NK-92 treated with Interleukin-12 subunit alpha and Interleukin-12 subunit beta, amount 100 ng/mL, for 24 hours (cell line): ENCODE measurements at regions not wholly inside any gene's neighbourhood (a gene's known extent, or its start where the extent isn't known, plus 50 kb on each side); places are given as distances from the start of the nearest gene placed in this dataset.

Experiments used
- DNase-seq: peaks from one replicate; lab custom pipeline; 2025; lab: John Stamatoyannopoulos, UW

DNA sequence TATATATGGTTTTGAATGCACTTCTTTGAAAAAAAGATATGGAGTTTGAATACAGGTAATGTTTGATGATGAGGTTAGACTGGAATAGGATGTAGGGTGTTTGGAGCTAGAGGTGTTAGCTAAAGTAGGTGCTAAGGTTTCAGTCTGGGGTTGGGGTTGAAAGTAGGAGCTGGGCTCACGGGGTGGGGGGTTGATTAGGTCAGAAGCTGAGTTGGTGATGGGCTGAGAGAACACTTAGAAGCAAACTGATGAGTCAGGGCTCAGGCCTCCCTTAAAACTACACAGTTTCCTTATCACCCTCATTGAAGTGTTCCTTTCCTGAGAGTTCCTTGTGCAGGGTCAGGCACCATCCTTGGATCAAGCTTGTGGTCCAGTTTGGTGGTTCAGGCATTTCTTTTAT, 308.8 kb upstream of the ADAMTS16 start:
- no peak for DNase-seq

DNA sequence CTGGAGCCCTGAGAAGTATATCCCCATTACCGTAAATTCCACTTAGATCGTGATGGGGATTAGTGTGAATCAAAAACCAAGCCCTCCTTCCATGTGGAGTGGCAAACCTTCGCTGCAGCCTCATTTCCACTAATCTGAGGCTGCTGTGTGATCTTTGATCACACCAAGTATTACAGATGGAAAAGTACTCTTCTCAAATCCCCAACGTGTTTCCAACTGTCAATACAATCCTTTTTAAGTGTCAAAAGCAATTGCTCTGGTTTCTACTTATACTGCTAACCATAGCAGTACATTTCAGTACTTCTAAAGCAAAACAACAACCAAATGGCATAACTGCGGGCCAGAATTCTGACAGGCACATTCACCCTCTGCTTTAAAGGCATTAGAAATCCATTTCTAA, 307.7 kb upstream of the ADAMTS16 start:
- DNase-seq = no peak

GRCh38 chr5:4833104-4833738, 306.9 kb upstream of the ADAMTS16 start:
- no peak for DNase-seq

- no peak for DNase-seq
These were observed 302.6 kb upstream of the ADAMTS16 start for GRCh38 chr5:4837489-4838058.

DNA sequence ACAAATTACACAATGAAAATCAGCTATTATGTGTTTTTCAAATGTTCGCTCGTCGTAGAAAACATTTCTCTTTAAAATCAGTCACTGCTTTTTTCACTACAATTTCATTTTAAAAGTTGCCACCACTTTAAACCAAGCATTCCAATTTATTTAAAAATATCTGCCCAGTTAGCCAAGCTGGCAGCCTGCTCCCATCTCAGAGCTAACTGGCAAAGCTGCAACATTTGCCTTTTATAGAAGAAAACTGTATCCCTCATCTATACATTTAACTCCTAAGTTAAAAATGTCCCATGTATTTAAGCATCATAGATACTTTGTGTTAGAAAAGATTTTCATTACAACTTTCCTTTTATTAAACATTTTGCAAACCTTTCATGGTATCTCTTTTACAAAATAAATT, 294.9 kb upstream of the ADAMTS16 start:
- no peak for DNase-seq

DNA sequence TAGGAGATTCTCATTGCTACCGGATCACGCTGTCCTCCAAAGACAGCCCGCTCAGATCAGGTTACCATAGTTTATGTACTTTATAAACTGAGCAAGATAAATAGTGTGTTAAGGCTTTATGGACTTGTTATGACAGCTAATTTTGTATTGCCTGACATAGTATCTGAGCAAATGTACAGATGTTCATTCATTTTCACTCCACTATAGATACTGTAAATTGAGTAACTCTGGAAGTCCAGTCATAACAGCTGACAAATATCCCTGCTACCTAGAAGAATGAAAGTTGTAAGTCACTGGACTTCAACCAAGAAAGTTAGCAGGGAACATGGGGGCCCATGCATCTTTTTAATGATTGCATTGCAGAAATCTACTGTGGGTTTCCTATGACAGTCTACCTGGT, 292.4 kb upstream of the ADAMTS16 start:
- no peak for DNase-seq

DNA sequence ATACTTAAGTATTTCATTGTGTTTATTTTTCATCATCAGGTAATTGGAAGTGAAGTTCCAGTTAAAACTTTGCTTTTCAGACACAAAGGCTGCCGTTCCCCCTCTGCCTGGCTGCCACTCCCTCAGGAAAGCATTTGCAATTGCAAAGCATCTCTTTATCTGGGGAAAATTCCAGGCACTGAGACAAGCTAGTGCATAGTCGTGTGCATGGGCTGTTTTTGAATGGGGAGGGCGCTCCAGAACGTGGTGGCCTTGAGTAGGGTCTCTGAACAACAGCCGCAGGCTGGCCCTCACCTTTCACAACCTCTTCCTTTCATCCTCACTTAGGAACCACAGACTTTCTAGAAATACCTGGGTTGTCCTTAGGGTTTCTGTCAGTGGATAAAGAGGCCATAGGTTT, 285.1 kb upstream of the ADAMTS16 start:
- no peak for DNase-seq

GRCh38 chr5:4855880-4856279, 284.2 kb upstream of the ADAMTS16 start:
- no peak for DNase-seq

- DNase-seq = no peak
These were observed 282.4 kb upstream of the ADAMTS16 start for GRCh38 chr5:4857761-4858160.

DNA sequence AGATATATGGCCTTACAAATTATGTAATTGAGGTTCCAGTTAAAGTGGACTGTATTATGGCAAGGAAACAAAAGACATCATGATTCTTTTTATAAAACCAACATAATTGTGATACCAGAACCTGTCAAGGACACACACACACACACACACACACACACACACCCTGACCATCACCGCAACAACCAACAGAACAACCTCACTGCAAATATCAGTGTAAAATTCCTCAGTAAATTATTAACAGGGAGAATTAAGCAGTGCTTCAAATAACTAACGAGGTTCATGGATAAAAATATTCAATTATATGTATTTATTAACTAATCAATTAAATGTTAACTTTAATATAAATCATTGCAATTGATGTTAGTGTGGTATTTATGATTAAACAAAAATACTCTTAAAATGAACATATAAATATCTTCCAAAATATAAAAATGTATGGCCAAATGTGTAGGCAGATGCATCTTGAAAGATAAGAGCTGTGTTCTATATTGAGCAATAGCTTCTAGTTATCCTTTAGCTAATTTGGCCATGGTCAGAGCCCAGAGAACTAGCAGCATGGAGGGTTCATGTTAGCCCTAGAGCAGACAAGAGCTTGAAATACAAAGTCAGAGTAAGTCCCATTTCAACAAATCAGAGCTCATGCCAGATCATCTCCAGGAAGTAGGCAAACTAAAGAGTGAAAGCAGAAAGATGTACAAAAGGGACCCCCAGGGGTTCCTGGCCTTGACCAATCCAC, 280.5 kb upstream of the ADAMTS16 start:
- DNase-seq = no peak

- DNase-seq = no peak
These were observed 279.5 kb upstream of the ADAMTS16 start for GRCh38 chr5:4860631-4861030.

- DNase-seq = no peak
These were observed 277.6 kb upstream of the ADAMTS16 start for GRCh38 chr5:4862500-4862899.

- DNase-seq = no peak
These were observed 273.9 kb upstream of the ADAMTS16 start for GRCh38 chr5:4866131-4866659.

DNA sequence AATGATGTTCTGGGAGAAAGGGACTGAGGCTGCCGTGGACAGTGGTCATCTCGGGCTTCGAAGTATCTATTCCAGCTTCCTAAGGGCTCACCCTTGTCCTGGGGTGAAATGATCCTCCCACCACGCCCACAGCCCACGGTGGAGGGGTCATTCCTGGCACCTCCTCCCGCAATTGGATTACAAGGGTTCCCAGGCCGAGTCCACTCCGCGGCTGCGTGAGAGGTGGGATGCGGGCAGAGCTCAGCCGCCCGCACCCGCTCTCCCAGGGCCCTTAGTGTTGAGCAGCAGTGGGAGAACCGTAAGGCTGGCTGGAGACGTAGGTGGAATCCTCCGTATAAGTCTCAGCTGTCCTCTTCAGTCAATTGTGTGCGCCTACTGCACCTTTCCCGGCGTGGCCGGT, 273.3 kb upstream of the ADAMTS16 start:
- no peak for DNase-seq

GRCh38 chr5:4868140-4868735, 271.9 kb upstream of the ADAMTS16 start:
- DNase-seq = peak; percentile 33

DNA sequence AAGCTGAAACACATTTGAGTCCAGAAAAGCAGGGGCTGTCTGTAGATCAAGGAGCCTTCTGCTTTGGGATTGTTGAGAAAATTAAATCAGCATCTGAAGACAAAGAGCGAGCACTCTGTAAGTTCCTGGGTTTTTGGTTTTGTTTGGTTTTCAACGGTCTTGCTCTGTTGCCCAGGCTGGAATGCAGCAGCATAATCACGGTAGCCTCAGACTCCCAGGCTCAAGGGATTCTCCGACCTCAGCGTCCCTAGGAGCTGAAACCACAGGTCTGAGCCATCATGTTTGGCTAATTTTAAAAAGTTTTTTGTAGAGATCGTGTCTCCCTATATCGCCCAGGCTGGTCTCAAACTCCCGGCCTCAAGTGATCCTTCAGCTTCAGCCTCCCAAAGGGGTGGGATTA, 266.5 kb upstream of the ADAMTS16 start:
- DNase-seq = no peak

GRCh38 chr5:4874097-4874496, 266.0 kb upstream of the ADAMTS16 start:
- DNase-seq = no peak

DNA sequence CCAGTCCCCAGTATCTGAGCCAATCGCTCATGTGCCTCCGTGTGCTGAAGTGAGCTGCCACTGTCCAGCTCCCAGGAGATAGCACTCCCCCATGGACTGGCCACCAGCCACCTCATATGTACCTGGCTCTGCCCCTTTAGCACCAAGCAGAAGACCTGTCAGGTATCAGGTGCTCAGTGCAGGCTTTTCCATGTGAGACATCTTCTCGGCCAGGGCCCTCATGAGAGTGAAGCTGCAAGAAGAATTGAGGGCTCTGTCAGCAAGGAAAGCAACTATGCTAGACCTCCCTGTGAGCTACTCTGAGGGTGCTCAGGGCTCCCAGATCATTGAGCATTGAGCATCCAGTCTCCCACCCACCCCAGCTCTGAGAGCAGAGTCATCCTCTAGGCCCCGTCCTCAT, 264.2 kb upstream of the ADAMTS16 start:
- no peak for DNase-seq

DNA sequence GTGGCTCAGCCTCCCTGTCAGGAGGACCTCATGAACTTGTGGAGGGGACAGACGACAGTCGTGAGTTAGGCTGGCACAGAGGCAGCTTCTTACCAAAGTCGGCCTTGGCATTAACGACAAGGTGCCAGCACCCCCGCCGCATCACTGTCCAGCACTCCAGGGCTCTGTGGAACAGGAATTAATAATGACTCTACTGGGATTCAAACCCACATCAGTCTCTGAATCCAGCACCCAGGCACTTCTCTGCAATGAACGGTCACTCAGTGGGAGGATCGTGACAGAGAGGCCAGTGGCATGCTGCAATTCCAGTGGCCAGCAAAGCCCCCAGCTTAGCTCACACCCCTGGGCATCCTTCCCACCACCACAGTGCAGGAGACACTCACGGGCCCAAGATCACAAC, 263.3 kb upstream of the ADAMTS16 start:
- DNase-seq = no peak

DNA sequence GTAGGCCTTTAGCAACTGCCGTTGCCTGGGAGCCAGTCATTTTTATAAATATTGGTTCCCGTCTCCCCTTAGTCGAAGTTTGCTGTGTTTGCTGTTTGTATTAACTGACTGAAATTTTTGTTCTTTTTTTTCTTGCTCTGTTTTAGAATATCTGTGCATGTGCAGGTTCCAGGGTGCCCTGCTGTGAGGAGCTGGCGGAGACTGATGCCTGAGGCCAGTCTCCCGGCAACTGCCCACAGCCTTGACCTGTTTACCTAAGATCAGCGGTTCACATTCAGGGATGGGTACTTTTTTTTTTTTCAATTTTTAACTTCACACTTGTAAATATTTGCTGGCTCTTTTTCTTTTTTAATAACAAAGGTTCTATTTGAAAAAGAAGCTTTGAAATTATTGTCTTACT, 262.6 kb upstream of the ADAMTS16 start:
- no peak for DNase-seq

DNA sequence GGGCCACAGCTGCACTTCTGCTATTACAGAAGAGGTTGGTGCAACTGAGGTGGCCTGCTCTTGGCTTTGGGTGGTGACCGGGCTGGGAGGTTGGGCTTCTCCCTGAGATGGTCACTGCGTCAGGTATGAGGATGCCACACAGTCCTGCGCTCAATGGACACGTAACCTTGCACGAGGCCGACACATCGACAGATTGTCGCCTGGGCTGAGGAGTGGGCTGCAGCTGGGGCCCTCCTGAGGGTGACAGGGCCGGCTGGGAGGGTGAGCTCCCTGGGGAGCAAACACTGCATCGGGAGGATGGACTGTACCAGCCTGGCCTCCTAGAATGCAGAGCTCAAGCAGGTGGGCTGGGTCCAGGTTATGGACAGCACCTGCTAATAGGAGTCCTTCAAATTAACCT, 261.1 kb upstream of the ADAMTS16 start:
- no peak for DNase-seq

- DNase-seq = peak; percentile 18
These were observed 260.3 kb upstream of the ADAMTS16 start for GRCh38 chr5:4879693-4880303.
